ENCODE measurements at regions not wholly inside any gene's neighbourhood (a gene's known extent, or its start where the extent isn't known, plus 50 kb on each side); places are given as distances from the start of the nearest gene placed in this dataset.

GRCh38 chr5:28234356-28234968, 1196.1 kb upstream of the CDH9 start:
- in situ Hi-C loops (cut with MboI; ENCODE audit: low pct_ligation_motif_present in 1 of 4, low pct_unique_long_range_greater_than_20kb in 1 of 4, low sequenced_read_pairs in 3 of 4): no loop called here
- WGBS, 2 donors (ENCODE audit: low coverage in 1 of 2): 62 to 82% methylated on average over 1 of the region's 1 CpG
- H3K4me1 ChIP-seq: no peaks in the 10 kb centered on the region
- no peaks in the 10 kb centered on the region for H3K27me3 ChIP-seq
- no peak overlapping the region for H3K27ac ChIP-seq
- H3K4me3 ChIP-seq: no peak overlapping the region
- intact Hi-C loops (cut with DNase I; ENCODE audit: low total_unique reads): no loop called here
- TF ChIP-seq POLR2AphosphoS5 (IDR thresholded peaks at IDR 0.05): no peak
- no peak for TF ChIP-seq EP300 (IDR thresholded peaks at IDR 0.05; ENCODE audit: low read depth)
- no peak for TF ChIP-seq CTCF (IDR thresholded peaks at IDR 0.05)
- no peak for TF ChIP-seq POLR2A (IDR thresholded peaks at IDR 0.05)
- no peak for DNase-seq
- no peaks in the 10 kb centered on the region for H3K36me3 ChIP-seq
- peaks cover 0 to 6% of the 10 kb centered on the region in 2 donors for H3K9me3 ChIP-seq

- in situ Hi-C loops (cut with MboI; ENCODE audit: low pct_ligation_motif_present in 1 of 4, low pct_unique_long_range_greater_than_20kb in 1 of 4, low sequenced_read_pairs in 3 of 4) (no loop called here), intact Hi-C loops (cut with DNase I; ENCODE audit: low total_unique reads) (no loop called here)
- Histone ChIP-seq H3K4me3 (no peak overlapping the region), H3K36me3 (no peaks in the 10 kb centered on the region), H3K27ac (no peak overlapping the region), H3K27me3 (no peaks in the 10 kb centered on the region), H3K9me3 (peaks cover 0 to 3% of the 10 kb centered on the region in 2 donors), H3K4me1 (no peaks in the 10 kb centered on the region)
- 57 to 76% methylated on average over 2 to 3 of the region's 3 CpGs for WGBS, 2 donors (ENCODE audit: low coverage in 1 of 2)
- TF ChIP-seq POLR2AphosphoS5 (IDR thresholded peaks at IDR 0.05) (no peak), EP300 (IDR thresholded peaks at IDR 0.05; ENCODE audit: low read depth) (no peak), POLR2A (IDR thresholded peaks at IDR 0.05) (no peak), CTCF (IDR thresholded peaks at IDR 0.05) (no peak)
- no peak for DNase-seq
Measured at GRCh38 chr5:28226407-28226806, 1188.0 kb upstream of the CDH9 start.

- no peak overlapping the region for H3K4me3 ChIP-seq
- H3K27me3 ChIP-seq: no peaks in the 10 kb centered on the region
- H3K27ac ChIP-seq: no peak overlapping the region
- no peak for TF ChIP-seq POLR2AphosphoS5 (IDR thresholded peaks at IDR 0.05)
- no peak for TF ChIP-seq CTCF (IDR thresholded peaks at IDR 0.05)
- TF ChIP-seq EP300 (IDR thresholded peaks at IDR 0.05; ENCODE audit: low read depth): no peak
- no peak for TF ChIP-seq POLR2A (IDR thresholded peaks at IDR 0.05)
- in situ Hi-C loops (cut with MboI; ENCODE audit: low pct_ligation_motif_present in 1 of 4, low pct_unique_long_range_greater_than_20kb in 1 of 4, low sequenced_read_pairs in 3 of 4) (no loop called here), intact Hi-C loops (cut with DNase I; ENCODE audit: low total_unique reads) (no loop called here)
- no peak for DNase-seq
- no peaks in the 10 kb centered on the region for H3K4me1 ChIP-seq
- H3K36me3 ChIP-seq: no peaks in the 10 kb centered on the region
- H3K9me3 ChIP-seq: no peaks in the 10 kb centered on the region
Measured at GRCh38 chr5:28219539-28219938, 1181.2 kb upstream of the CDH9 start.

GRCh38 chr5:28217695-28218094, 1179.3 kb upstream of the CDH9 start:
- TF ChIP-seq EP300 (IDR thresholded peaks at IDR 0.05; ENCODE audit: low read depth): no peak
- TF ChIP-seq POLR2AphosphoS5 (IDR thresholded peaks at IDR 0.05): no peak
- TF ChIP-seq POLR2A (IDR thresholded peaks at IDR 0.05): no peak
- TF ChIP-seq CTCF (IDR thresholded peaks at IDR 0.05): no peak
- H3K4me1 ChIP-seq: no peaks in the 10 kb centered on the region
- no peaks in the 10 kb centered on the region for H3K9me3 ChIP-seq
- in situ Hi-C loops (cut with MboI; ENCODE audit: low pct_ligation_motif_present in 1 of 4, low pct_unique_long_range_greater_than_20kb in 1 of 4, low sequenced_read_pairs in 3 of 4): no loop called here
- H3K27ac ChIP-seq: no peak overlapping the region
- intact Hi-C loops (cut with DNase I; ENCODE audit: low total_unique reads): no loop called here
- whole genome bisulfite sequencing, 2 donors (ENCODE audit: low coverage in 1 of 2): 77 to 82% methylated on average over 3 of the region's 3 CpGs
- H3K4me3 ChIP-seq: no peak overlapping the region
- no peaks in the 10 kb centered on the region for H3K27me3 ChIP-seq
- DNase-seq: no peak
- H3K36me3 ChIP-seq: no peaks in the 10 kb centered on the region
